K562 (cell line): ENCODE measurements at regions not wholly inside any gene's neighbourhood (a gene's known extent, or its start where the extent isn't known, plus 50 kb on each side); places are given as distances from the start of the nearest gene placed in this dataset.

ENCODE experiments used
- CBX5 ChIP-seq: IDR thresholded peaks from 2 replicates; pipeline ENCODE4 v1.6.1; 2014; ENCODE audit warnings: low read depth, borderline replicate concordance
- POLR2A ChIP-seq: fragments of 450-650 bp; conservative IDR thresholded peaks from 2 replicates; pipeline ENCODE4 v1.6.1; 2016
- RBM17 ChIP-seq: fragments of 200-400 bp; formaldehyde crosslinking; IDR thresholded peaks from 2 replicates; pipeline ENCODE4 v1.6.1; 2017; ENCODE audit warnings: low read depth, mild to moderate bottlenecking, low read length, borderline replicate concordance
- TF ChIP-seq, protein P1 (sequence below), 3 experiments: IDR thresholded peaks in 2 of 3; conservative IDR thresholded peaks in 1 of 3; 2 replicates each; pipeline ENCODE4 v1.5.1; 2011 to 2012; ENCODE audit warnings: low read length in 3 of 3, mild to moderate bottlenecking in 3 of 3, control low read depth in 2 of 3, improper control_type of control experiment in 1 of 3, inconsistent platforms in 1 of 3, low read depth in 1 of 3, mixed read lengths in 1 of 3, moderate library complexity in 1 of 3; ENCODE audit not compliant: insufficient read depth in 2 of 3

GRCh38 chr15:77771616-77772015, 138.9 kb upstream of the LINGO1 start:
- TF ChIP-seq POLR2A (no peak), RBM17 (no peak), CBX5 (no peak)
- TF ChIP-seq, protein P1, sequence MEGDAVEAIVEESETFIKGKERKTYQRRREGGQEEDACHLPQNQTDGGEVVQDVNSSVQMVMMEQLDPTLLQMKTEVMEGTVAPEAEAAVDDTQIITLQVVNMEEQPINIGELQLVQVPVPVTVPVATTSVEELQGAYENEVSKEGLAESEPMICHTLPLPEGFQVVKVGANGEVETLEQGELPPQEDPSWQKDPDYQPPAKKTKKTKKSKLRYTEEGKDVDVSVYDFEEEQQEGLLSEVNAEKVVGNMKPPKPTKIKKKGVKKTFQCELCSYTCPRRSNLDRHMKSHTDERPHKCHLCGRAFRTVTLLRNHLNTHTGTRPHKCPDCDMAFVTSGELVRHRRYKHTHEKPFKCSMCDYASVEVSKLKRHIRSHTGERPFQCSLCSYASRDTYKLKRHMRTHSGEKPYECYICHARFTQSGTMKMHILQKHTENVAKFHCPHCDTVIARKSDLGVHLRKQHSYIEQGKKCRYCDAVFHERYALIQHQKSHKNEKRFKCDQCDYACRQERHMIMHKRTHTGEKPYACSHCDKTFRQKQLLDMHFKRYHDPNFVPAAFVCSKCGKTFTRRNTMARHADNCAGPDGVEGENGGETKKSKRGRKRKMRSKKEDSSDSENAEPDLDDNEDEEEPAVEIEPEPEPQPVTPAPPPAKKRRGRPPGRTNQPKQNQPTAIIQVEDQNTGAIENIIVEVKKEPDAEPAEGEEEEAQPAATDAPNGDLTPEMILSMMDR (IDR thresholded peaks at IDR 0.05 in 2 of 3, conservative IDR thresholded peaks at IDR 0.05 in 1 of 3; ENCODE audit: insufficient read depth in 2 of 3, low read depth in 1 of 3, low read length in 3 of 3) = no peak
